Aorta (tissue), 5 donors: ENCODE measurements at regions not wholly inside any gene's neighbourhood (a gene's known extent, or its start where the extent isn't known, plus 50 kb on each side); places are given as distances from the start of the nearest gene placed in this dataset.

Source experiments
- ATAC-seq: fragments of 200-7000 bp; cut with Tn5 transposase; one replicate; pipeline ENCODE4 v1.9.1; 2022; ENCODE audit warnings: moderate library complexity; ENCODE audit not compliant: low FRiP score
- DNase-seq, 2 donors: peaks; one replicate each; pipeline ENCODE4 v3.0.0-alpha.2; 2020
- H3K27ac ChIP-seq, 2 donors: one replicate each; pipeline ENCODE4 v1.5.1; 2013; ENCODE audit warnings: low read length in 2 of 2, mild to moderate bottlenecking in 2 of 2, moderate library complexity in 2 of 2, control low read depth in 1 of 2, inconsistent platforms in 1 of 2, low read depth in 1 of 2
- H3K27me3 ChIP-seq, 2 donors: one replicate each; pipeline ENCODE4 v1.6.1; 2013; ENCODE audit warnings: control low read depth in 1 of 2, low read length in 1 of 2, mild to moderate bottlenecking in 1 of 2, moderate library complexity in 1 of 2; ENCODE audit not compliant: insufficient read depth in 2 of 2, control insufficient read depth in 1 of 2
- H3K36me3 ChIP-seq, 2 donors: one replicate each; pipeline ENCODE4 v1.6.1; 2013; ENCODE audit warnings: control low read depth in 1 of 2, low read length in 1 of 2, mild to moderate bottlenecking in 1 of 2; ENCODE audit not compliant: insufficient read depth in 2 of 2, control insufficient read depth in 1 of 2
- H3K4me1 ChIP-seq, 2 donors: one replicate each; pipeline ENCODE4 v1.6.1; 2013; ENCODE audit warnings: low read length in 2 of 2, control low read depth in 1 of 2, mild to moderate bottlenecking in 1 of 2, moderate library complexity in 1 of 2; ENCODE audit not compliant: insufficient read depth in 2 of 2, control insufficient read depth in 1 of 2
- H3K4me3 ChIP-seq, 2 donors: one replicate each; pipeline ENCODE4 v1.5.1; 2013; ENCODE audit warnings: low read length in 2 of 2, control low read depth in 1 of 2, mild to moderate bottlenecking in 1 of 2
- H3K9me3 ChIP-seq: one replicate; pipeline ENCODE4 v1.6.1; 2013; ENCODE audit warnings: mild to moderate bottlenecking, low read length; ENCODE audit not compliant: control insufficient read depth
- WGBS, 2 donors: extraction: QIAGEN DNeasy Blood & Tissue Kit; methylation state at CpG; one replicate each; pipeline ENCODE4 v1.1.7; 2013; 5-methylcytosine and 5-hydroxymethylcytosine counted together
- intact Hi-C, 2 donors: fragments of 100-400 bp; cut with DNase I; formaldehyde crosslinking; loops; one replicate each; pipeline versions ENCODE4 v1.14.2 to v1.15.0; 2022
- donor health status: healthy with polysubstance abuse.
- donor health status: Bipolar disorder and iron deficiency.
- donor health status: DM: no; HTN: no; CAD: no.
- donor health status: DM: no; HTN: no; CAD: no.
- donor health status: DM: yes; HTN: yes; CAD: no.

DNA sequence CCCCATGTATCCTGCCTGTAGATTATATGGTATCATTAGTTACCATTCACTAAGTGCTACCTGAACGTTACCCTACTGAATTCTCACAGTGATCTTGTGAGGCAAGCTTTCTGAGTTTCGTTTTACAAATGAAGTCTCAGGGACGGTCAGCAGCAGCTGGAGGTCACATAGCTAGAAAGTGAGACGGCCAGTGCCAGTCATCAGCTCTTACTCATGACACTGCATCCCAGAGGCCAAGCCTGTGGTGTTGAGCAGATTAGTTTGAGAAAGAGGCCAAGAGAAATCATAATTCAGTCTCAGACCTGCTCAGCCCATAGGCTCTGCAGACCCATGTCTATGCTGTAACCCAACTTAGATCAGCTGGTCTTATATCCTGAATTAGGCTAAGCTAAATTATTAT lies 95.7 kb upstream of the EGFLAM start:
- DNase-seq (no peak), ATAC-seq (no peak)
- H3K9me3 ChIP-seq = no peaks in the 10 kb centered on the region
- H3K27me3 ChIP-seq = peaks cover 0 to 2% of the 10 kb centered on the region in 2 donors
- intact Hi-C loops = no loop called here
- no peaks in the 10 kb centered on the region for H3K4me1 ChIP-seq
- H3K36me3 ChIP-seq = no peaks in the 10 kb centered on the region
- no peak overlapping the region for H3K27ac ChIP-seq
- 79% methylated on average over 4 of the region's 4 CpGs for WGBS, 2 donors
- no peak overlapping the region for H3K4me3 ChIP-seq

- no peak overlapping the region for H3K4me3 ChIP-seq
- intact Hi-C loops = no loop called here
- ATAC-seq (no peak), DNase-seq (no peak)
- H3K27me3 ChIP-seq = no peaks in the 10 kb centered on the region
- no peaks in the 10 kb centered on the region for H3K36me3 ChIP-seq
- H3K9me3 ChIP-seq = no peaks in the 10 kb centered on the region
- H3K4me1 ChIP-seq = no peaks in the 10 kb centered on the region
- 53 to 57% methylated on average over 2 of the region's 2 CpGs for WGBS, 2 donors
- no peak overlapping the region for H3K27ac ChIP-seq
These were observed 101.3 kb upstream of the EGFLAM start for GRCh38 chr5:38157024-38157423.

DNA sequence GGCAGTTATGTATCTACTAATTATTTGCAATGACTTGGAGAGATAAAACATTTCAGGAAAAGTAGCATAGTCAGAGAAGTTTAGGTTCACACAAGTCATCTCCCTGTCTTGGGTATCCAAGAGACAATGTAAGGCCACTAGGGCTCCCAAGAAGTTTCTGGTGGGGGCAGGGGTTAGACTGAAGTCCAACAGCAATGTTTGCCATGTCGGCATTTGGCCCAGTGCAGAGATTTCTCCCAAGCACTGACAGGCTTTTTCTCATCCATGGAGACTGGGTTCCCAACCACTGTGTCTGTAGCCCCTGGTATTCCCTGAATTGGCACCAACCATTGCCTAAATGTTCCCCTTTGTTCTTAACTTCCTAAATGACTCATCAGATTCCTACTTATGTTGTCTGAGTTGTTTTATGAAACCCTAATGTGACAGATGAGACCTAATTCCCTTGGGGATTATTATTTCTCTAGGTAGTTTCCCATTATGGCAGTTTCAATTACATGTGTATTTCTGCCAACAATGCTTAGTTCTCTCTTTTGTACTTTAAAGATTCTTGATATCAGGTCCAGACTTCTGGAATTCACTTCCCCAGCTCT lies 103.6 kb upstream of the EGFLAM start:
- no peaks in the 10 kb centered on the region for H3K9me3 ChIP-seq
- ATAC-seq (no peak), DNase-seq (no peak)
- no peak overlapping the region for H3K4me3 ChIP-seq
- no peaks in the 10 kb centered on the region for H3K36me3 ChIP-seq
- WGBS, 2 donors = 67 to 85% methylated on average over 1 of the region's 1 CpG
- intact Hi-C loops = no loop called here
- H3K27ac ChIP-seq = no peak overlapping the region
- H3K27me3 ChIP-seq = peaks cover 0 to 4% of the 10 kb centered on the region in 2 donors
- no peaks in the 10 kb centered on the region for H3K4me1 ChIP-seq

DNA sequence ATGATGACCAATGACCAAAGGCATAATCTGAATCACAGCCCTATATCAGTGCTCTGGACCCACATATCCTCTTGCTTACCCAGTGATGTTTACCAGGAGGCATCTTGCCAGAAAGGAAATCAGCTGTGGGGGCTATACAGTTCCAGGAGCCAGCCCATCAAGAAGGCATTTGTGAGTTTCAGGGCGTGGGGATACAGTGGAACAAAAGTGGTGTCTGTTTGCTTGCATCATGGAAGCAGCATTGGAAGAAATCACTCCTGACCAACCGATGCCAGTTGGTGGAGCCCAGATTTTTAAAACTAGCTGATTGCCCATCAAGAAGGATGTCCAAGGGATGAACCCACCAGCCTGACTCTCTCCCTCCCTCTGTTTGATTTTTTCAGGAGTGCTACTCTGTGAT lies 106.5 kb upstream of the EGFLAM start:
- Histone ChIP-seq H3K4me3 (no peak overlapping the region), H3K27ac (no peak overlapping the region), H3K4me1 (no peaks in the 10 kb centered on the region), H3K27me3 (peaks cover 0 to 6% of the 10 kb centered on the region in 2 donors), H3K36me3 (no peaks in the 10 kb centered on the region), H3K9me3 (no peaks in the 10 kb centered on the region)
- DNase-seq = no peak
- ATAC-seq = no peak
- WGBS, 2 donors = 72 to 78% methylated on average over 2 of the region's 2 CpGs
- intact Hi-C loops = no loop called here

DNA sequence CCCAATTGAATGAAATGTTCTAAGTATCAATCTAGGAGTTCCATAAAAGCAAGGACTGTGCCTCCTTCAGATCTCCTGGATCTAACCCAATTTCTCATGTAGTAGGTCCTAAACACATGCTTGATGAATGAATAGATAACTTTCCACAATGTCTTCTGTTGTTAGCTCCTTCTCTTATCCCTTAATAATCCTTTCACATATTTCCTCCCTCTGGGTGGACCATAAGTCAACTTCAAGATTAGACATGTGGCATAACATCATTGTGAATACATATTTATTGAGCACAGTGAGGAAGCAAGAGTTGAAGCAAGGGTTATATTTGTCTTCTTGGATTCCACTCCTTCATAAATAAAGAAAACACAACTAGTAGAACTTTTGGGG lies 108.6 kb upstream of the EGFLAM start:
- no peak for ATAC-seq
- DNase-seq = no peak
- intact Hi-C loops = no loop called here

DNA sequence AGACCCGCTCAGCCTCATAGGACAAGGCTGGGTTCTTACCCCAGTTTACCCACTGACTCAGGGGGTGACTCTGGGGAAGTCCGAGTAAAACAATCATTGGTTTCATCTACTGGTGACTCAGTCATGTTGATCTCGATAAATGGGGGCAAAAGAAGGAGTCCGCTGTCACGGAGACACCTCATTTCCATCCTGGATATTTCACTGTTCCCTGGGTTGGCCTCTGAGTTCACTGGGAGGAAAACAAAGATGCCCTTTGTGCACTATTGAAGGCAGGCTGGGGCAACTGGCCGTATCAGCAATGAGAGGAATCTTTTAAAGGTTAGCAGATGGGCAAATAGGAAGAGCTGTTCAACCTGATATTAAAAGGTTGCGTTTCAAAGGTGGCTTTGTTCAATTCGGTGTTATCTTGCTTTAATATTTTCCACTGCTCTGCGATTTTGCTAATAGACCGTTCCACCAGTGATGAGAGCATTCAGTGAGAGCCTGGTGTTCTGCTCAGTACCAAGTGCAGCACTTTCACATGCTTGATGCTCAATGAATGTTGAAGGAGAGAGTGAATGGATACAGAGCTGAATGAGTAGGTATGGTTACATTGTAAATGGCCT lies 110.2 kb upstream of the EGFLAM start:
- Histone ChIP-seq H3K9me3 (no peaks in the 10 kb centered on the region), H3K4me1 (no peaks in the 10 kb centered on the region), H3K27ac (no peak overlapping the region), H3K27me3 (peaks cover 0 to 8% of the 10 kb centered on the region in 2 donors), H3K36me3 (no peaks in the 10 kb centered on the region), H3K4me3 (no peak overlapping the region)
- intact Hi-C loops = no loop called here
- no peak for ATAC-seq
- DNase-seq = no peak
- 76 to 84% methylated on average over 10 of the region's 10 CpGs for WGBS, 2 donors

More for the DNA sequence above, 108.6 kb upstream of the EGFLAM start:
- H3K27me3 ChIP-seq = peaks cover 0 to 6% of the 10 kb centered on the region in 2 donors
- H3K4me1 ChIP-seq = no peaks in the 10 kb centered on the region
- no peaks in the 10 kb centered on the region for H3K9me3 ChIP-seq
- no peak overlapping the region for H3K27ac ChIP-seq
- H3K36me3 ChIP-seq = no peaks in the 10 kb centered on the region
- no peak overlapping the region for H3K4me3 ChIP-seq

GRCh38 chr5:38143384-38143783 lies 115.0 kb upstream of the EGFLAM start:
- H3K9me3 ChIP-seq = no peaks in the 10 kb centered on the region
- no peak for DNase-seq
- no peak overlapping the region for H3K4me3 ChIP-seq
- no peak for ATAC-seq
- intact Hi-C loops = no loop called here
- H3K27ac ChIP-seq = no peak overlapping the region
- H3K36me3 ChIP-seq = no peaks in the 10 kb centered on the region
- H3K27me3 ChIP-seq = peaks cover 0 to 4% of the 10 kb centered on the region in 2 donors
- no peaks in the 10 kb centered on the region for H3K4me1 ChIP-seq
- 80 to 81% methylated on average over 3 of the region's 3 CpGs for WGBS, 2 donors

DNA sequence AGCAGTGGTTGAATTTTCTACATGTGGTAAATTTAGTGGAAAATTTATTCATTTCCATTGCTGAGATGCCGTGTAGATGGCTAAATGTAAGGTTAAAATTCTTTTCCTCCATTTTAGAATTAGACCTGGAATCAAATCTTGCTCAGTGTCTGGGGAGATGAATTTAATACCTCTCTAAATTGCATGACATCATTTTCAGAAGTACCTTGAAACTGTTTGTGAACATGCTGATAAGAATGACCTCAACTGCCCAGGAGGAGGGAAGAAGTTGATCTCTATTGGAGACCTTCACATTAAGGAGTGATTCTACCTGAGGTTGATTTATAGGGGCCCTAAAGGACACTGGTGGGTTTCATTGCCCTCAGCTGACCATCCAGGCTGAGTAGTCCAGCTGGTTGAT lies 116.7 kb upstream of the EGFLAM start:
- H3K27ac ChIP-seq = no peak overlapping the region
- H3K36me3 ChIP-seq = no peaks in the 10 kb centered on the region
- H3K4me1 ChIP-seq = no peaks in the 10 kb centered on the region
- no peak overlapping the region for H3K4me3 ChIP-seq
- 95% methylated on average over 1 of the region's 1 CpG for WGBS, 2 donors
- no peak for ATAC-seq
- DNase-seq = no peak
- intact Hi-C loops = no loop called here
- H3K27me3 ChIP-seq = peaks cover 0 to 2% of the 10 kb centered on the region in 2 donors
- no peaks in the 10 kb centered on the region for H3K9me3 ChIP-seq

DNA sequence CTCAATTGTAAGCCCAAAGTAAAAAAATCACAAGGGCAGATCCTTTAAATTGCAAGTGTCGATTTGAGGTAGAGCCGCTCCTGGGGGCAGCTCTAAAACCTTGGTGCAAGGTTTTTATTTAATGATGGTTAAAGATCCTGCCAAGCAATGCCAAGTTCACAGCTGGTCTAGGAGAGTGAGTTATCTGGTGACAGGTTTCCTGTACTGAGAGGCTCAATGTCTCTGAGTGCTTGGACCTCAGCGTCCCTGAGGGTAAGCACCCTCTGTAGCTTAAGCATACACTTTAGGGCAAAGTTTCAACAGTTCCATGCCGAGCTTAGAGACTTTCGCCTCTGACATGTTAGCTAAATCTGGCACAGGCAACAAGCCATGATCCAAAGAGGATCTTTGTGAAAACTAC lies 119.8 kb upstream of the EGFLAM start:
- ATAC-seq = no peak
- peaks cover 0 to under 1% of the 10 kb centered on the region in 2 donors for H3K27me3 ChIP-seq

More for the DNA sequence above, 119.8 kb upstream of the EGFLAM start:
- Histone ChIP-seq H3K9me3 (no peaks in the 10 kb centered on the region), H3K4me3 (no peak overlapping the region), H3K36me3 (no peaks in the 10 kb centered on the region), H3K27ac (no peak overlapping the region), H3K4me1 (no peaks in the 10 kb centered on the region)
- no peak for DNase-seq
- intact Hi-C loops = no loop called here
- 42 to 57% methylated on average over 5 of the region's 5 CpGs for WGBS, 2 donors
